Astrocyte (in vitro differentiated cells and primary cell): ENCODE measurements at regions not wholly inside any gene's neighbourhood (a gene's known extent, or its start where the extent isn't known, plus 50 kb on each side); places are given as distances from the start of the nearest gene placed in this dataset.

Experiments used
- EZH2 ChIP-seq: IDR thresholded peaks from 2 replicates; pipeline ENCODE4 v1.6.1; 2012; ENCODE audit warnings: mild to moderate bottlenecking, low read length, inconsistent platforms; ENCODE audit not compliant: insufficient read depth
- TF ChIP-seq, protein P1 (sequence below): IDR thresholded peaks from 2 replicates; pipeline ENCODE4 v1.5.1; 2011; ENCODE audit warnings: low read depth, mild to moderate bottlenecking, inconsistent platforms, low read length, moderate library complexity; ENCODE audit not compliant: insufficient read depth

- no peak for TF ChIP-seq EZH2
- TF ChIP-seq, protein P1, sequence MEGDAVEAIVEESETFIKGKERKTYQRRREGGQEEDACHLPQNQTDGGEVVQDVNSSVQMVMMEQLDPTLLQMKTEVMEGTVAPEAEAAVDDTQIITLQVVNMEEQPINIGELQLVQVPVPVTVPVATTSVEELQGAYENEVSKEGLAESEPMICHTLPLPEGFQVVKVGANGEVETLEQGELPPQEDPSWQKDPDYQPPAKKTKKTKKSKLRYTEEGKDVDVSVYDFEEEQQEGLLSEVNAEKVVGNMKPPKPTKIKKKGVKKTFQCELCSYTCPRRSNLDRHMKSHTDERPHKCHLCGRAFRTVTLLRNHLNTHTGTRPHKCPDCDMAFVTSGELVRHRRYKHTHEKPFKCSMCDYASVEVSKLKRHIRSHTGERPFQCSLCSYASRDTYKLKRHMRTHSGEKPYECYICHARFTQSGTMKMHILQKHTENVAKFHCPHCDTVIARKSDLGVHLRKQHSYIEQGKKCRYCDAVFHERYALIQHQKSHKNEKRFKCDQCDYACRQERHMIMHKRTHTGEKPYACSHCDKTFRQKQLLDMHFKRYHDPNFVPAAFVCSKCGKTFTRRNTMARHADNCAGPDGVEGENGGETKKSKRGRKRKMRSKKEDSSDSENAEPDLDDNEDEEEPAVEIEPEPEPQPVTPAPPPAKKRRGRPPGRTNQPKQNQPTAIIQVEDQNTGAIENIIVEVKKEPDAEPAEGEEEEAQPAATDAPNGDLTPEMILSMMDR, result no peak
Observed at GRCh38 chr2:106646605-106647004, 159.4 kb downstream of the CD8B2 start.
